IMR-90 (cell line): ENCODE measurements at regions not wholly inside any gene's neighbourhood (a gene's known extent, or its start where the extent isn't known, plus 50 kb on each side); places are given as distances from the start of the nearest gene placed in this dataset.
A peak's percentile ranks its signal among the peaks of the same experiment; 100 is the strongest.

ENCODE experiments used
- ATAC-seq: fragments of 200-7000 bp; cut with Tn5 transposase; 2 replicates; pipeline ENCODE4 v1.9.1; 2020; ENCODE audit warnings: low read depth, mild to moderate bottlenecking, moderate library complexity
- BruUV-seq: library from RNA; stranded (reverse); fragments of 400-500 nt; replicated peaks from 2 replicates; lab custom pipeline; 2021; lab: Mats Ljungman, UMichigan
- CTCF ChIA-PET: fragments of 300-600 bp; formaldehyde crosslinking; extraction: SDS; loops from one replicate; lab custom pipeline; 2021; ENCODE audit warnings: antibody characterized with exemption; lab: Yijun Ruan, JAX
- POLR2A ChIA-PET: fragments of 300-600 bp; sonication (Branson Sonifier 250); formaldehyde crosslinking; loops from one replicate; lab custom pipeline; 2022; ENCODE audit warnings: antibody characterized with exemption; ENCODE audit not compliant: unreplicated experiment; lab: Charles Lee
- DNase-seq: peaks from one replicate; pipeline ENCODE4 v3.0.0; 2013
- H2AFZ ChIP-seq: replicated peaks from 2 replicates; pipeline ENCODE3; 2013; ENCODE audit warnings: low read length, mild to moderate bottlenecking; ENCODE audit not compliant: poor library complexity
- H2AK5ac ChIP-seq: 2 replicates; pipeline ENCODE4 v1.6.1; 2013; ENCODE audit warnings: low read depth, low read length, inconsistent platforms
- H2AK9ac ChIP-seq: replicated peaks from 2 replicates; pipeline ENCODE3; 2013; ENCODE audit warnings: mild to moderate bottlenecking, low read depth, low read length, moderate library complexity; ENCODE audit not compliant: poor library complexity
- H2BK120ac ChIP-seq: 2 replicates; pipeline ENCODE4 v1.6.1; 2013; ENCODE audit warnings: low read depth, low read length, inconsistent platforms
- H2BK15ac ChIP-seq: 3 replicates; pipeline ENCODE4 v1.6.1; 2013; ENCODE audit warnings: low read depth, low read length, inconsistent platforms
- H2BK20ac ChIP-seq: 2 replicates; pipeline ENCODE4 v1.6.1; 2013; ENCODE audit warnings: low read depth, mild to moderate bottlenecking, inconsistent platforms, low read length, moderate library complexity
- H2BK5ac ChIP-seq: 2 replicates; pipeline ENCODE4 v1.6.1; 2013; ENCODE audit warnings: mild to moderate bottlenecking, low read depth, low read length, inconsistent platforms; ENCODE audit not compliant: poor library complexity, severe bottlenecking
- H3K14ac ChIP-seq: replicated peaks from 2 replicates; pipeline ENCODE4 v1.6.1; 2013; ENCODE audit warnings: low read depth, low read length, inconsistent platforms
- H3K18ac ChIP-seq: 2 replicates; pipeline ENCODE4 v1.6.1; 2013; ENCODE audit warnings: low read depth, low read length, control low read depth
- H3K23ac ChIP-seq: 2 replicates; pipeline ENCODE4 v1.6.1; 2013; ENCODE audit warnings: low read depth, low read length, inconsistent platforms
- H3K27ac ChIP-seq: 2 replicates; pipeline ENCODE4 v1.5.1; 2013; ENCODE audit warnings: mild to moderate bottlenecking, control low read depth, low read length; ENCODE audit not compliant: insufficient read depth
- H3K27me3 ChIP-seq: 2 replicates; pipeline ENCODE4 v1.6.1; 2013; ENCODE audit warnings: low read length; ENCODE audit not compliant: control insufficient read depth, insufficient read depth
- H3K36me3 ChIP-seq: 2 replicates; pipeline ENCODE4 v1.6.1; 2013; ENCODE audit warnings: low read length, mixed read lengths; ENCODE audit not compliant: control insufficient read depth, insufficient read depth
- H3K4ac ChIP-seq: 2 replicates; pipeline ENCODE4 v1.6.1; 2013; ENCODE audit warnings: low read depth, low read length, inconsistent platforms
- H3K4me1 ChIP-seq: 2 replicates; pipeline ENCODE4 v1.6.1; 2013; ENCODE audit warnings: low read length, mixed read lengths; ENCODE audit not compliant: control insufficient read depth, insufficient read depth
- H3K4me2 ChIP-seq: 2 replicates; pipeline ENCODE4 v1.6.1; 2013; ENCODE audit warnings: low read depth, mild to moderate bottlenecking, control low read depth, low read length, moderate library complexity
- H3K4me3 ChIP-seq: 2 replicates; pipeline ENCODE4 v1.5.1; 2013; ENCODE audit warnings: low read depth, mild to moderate bottlenecking, control low read depth, low read length, moderate library complexity; ENCODE audit not compliant: insufficient read depth
- H3K56ac ChIP-seq: 2 replicates; pipeline ENCODE4 v1.6.1; 2013; ENCODE audit warnings: low read length, inconsistent platforms; ENCODE audit not compliant: insufficient read depth; ENCODE audit errors: extremely low read depth
- H3K79me1 ChIP-seq, 2 experiments: 2 replicates each; pipeline ENCODE4 v1.6.1; 2013; ENCODE audit warnings: low read length in 2 of 2, inconsistent platforms in 1 of 2, low read depth in 1 of 2
- H3K9ac ChIP-seq: 2 replicates; pipeline ENCODE4 v1.6.1; 2013; ENCODE audit warnings: low read depth, low read length, control low read depth
- H3K9me1 ChIP-seq: 2 replicates; pipeline ENCODE4 v1.6.1; 2013; ENCODE audit warnings: low read length, inconsistent platforms; ENCODE audit not compliant: insufficient read depth
- H3K9me3 ChIP-seq: 2 replicates; pipeline ENCODE4 v1.6.1; 2013; ENCODE audit warnings: low read length; ENCODE audit not compliant: control insufficient read depth, insufficient read depth
- H4K20me1 ChIP-seq: 2 replicates; pipeline ENCODE4 v1.6.1; 2013; ENCODE audit warnings: low read length, inconsistent platforms; ENCODE audit not compliant: insufficient read depth
- H4K5ac ChIP-seq: 2 replicates; pipeline ENCODE4 v1.6.1; 2013; ENCODE audit warnings: mild to moderate bottlenecking, low read depth, low read length, control low read depth
- H4K8ac ChIP-seq, 2 experiments: 2 replicates each; pipeline ENCODE4 v1.6.1; 2013; ENCODE audit warnings: low read depth in 2 of 2, low read length in 2 of 2, control low read depth in 1 of 2, inconsistent platforms in 1 of 2
- H4K91ac ChIP-seq: 2 replicates; pipeline ENCODE4 v1.6.1; 2013; ENCODE audit warnings: low read depth, low read length, inconsistent platforms; ENCODE audit not compliant: insufficient read depth
- BHLHE40 ChIP-seq: fragments of 150-350 bp; IDR thresholded peaks from 2 replicates; pipeline ENCODE4 v1.6.1; 2016; ENCODE audit warnings: mild to moderate bottlenecking, low read depth, low read length
- CEBPB ChIP-seq: IDR thresholded peaks from 2 replicates; pipeline ENCODE4 v1.6.1; 2012; ENCODE audit warnings: low read depth, low read length, improper control_type of control experiment
- CHD1 ChIP-seq: IDR thresholded peaks from 2 replicates; pipeline ENCODE4 v1.6.1; 2012; ENCODE audit warnings: low read depth, low read length, improper control_type of control experiment
- FOS ChIP-seq: fragments of 150-350 bp; IDR thresholded peaks from 2 replicates; pipeline ENCODE4 v1.6.1; 2016; ENCODE audit warnings: low read depth, low read length
- MAFK ChIP-seq: IDR thresholded peaks from 2 replicates; pipeline ENCODE4 v1.6.1; 2012; ENCODE audit warnings: low read depth, low read length, improper control_type of control experiment
- MAZ ChIP-seq: IDR thresholded peaks from 2 replicates; pipeline ENCODE4 v1.6.1; 2012; ENCODE audit warnings: low read depth, mild to moderate bottlenecking, low read length, improper control_type of control experiment, moderate library complexity, borderline replicate concordance
- MXI1 ChIP-seq: IDR thresholded peaks from 2 replicates; pipeline ENCODE4 v1.6.1; 2012; ENCODE audit warnings: low read depth, mild to moderate bottlenecking, low read length, moderate library complexity, borderline replicate concordance
- NFE2L2 ChIP-seq: fragments of 150-350 bp; IDR thresholded peaks from 2 replicates; pipeline ENCODE4 v1.6.1; 2016; ENCODE audit warnings: low read depth, mild to moderate bottlenecking, low read length
- POLR2A ChIP-seq: IDR thresholded peaks from 2 replicates; pipeline ENCODE4 v1.6.1; 2012; ENCODE audit warnings: mild to moderate bottlenecking, low read depth, low read length
- RAD21 ChIP-seq: IDR thresholded peaks from 2 replicates; pipeline ENCODE4 v1.6.1; 2012; ENCODE audit warnings: low read length, improper control_type of control experiment
- RCOR1 ChIP-seq: IDR thresholded peaks from 2 replicates; pipeline ENCODE4 v1.6.1; 2012; ENCODE audit warnings: mild to moderate bottlenecking, low read length, improper control_type of control experiment; ENCODE audit not compliant: insufficient replicate concordance
- RFX5 ChIP-seq: IDR thresholded peaks from 2 replicates; pipeline ENCODE4 v1.8.0; 2012; ENCODE audit warnings: low read depth, mild to moderate bottlenecking, low read length, moderate library complexity
- SMC3 ChIP-seq: fragments of 150-350 bp; IDR thresholded peaks from 2 replicates; pipeline ENCODE4 v1.6.1; 2016; ENCODE audit warnings: low read depth, mild to moderate bottlenecking, antibody characterized with exemption, low read length, moderate library complexity
- WGBS, 2 experiments: methylation state at CpG; one replicate each; pipeline versions ENCODE4 v1.1.5 to v1.1.7; 2013; ENCODE audit warnings: missing lambda C conversion rate in 2 of 2; ENCODE audit not compliant: insufficient read length in 1 of 2; ENCODE audit errors: extremely low coverage in 2 of 2; 5-methylcytosine and 5-hydroxymethylcytosine counted together
- dilution Hi-C: fragments of 300-500 bp; cut with HindIII; formaldehyde crosslinking; loops from one replicate; pipeline ENCODE4 v1.14.3; 2018; ENCODE audit warnings: low sequenced_read_pairs; ENCODE audit not compliant: unreplicated experiment
- in situ Hi-C: fragments of 300-500 bp; cut with MboI; formaldehyde crosslinking; loops from 3 replicates; pipeline ENCODE4 v1.14.3; 2019; ENCODE audit warnings: low sequenced_read_pairs, inconsistent platforms, mixed read lengths
- intact Hi-C: fragments of 100-400 bp; cut with micrococcal nuclease; formaldehyde crosslinking; loops from 2 replicates; pipeline ENCODE4 v1.10.0; 2022
- TF ChIP-seq, protein P1 (sequence below): fragments of 150-350 bp; IDR thresholded peaks from 2 replicates; pipeline ENCODE4 v1.6.1; 2016; ENCODE audit warnings: low read depth, mild to moderate bottlenecking, low read length, moderate library complexity, borderline replicate concordance
- TF ChIP-seq, protein P2 (sequence below): fragments of 150-350 bp; IDR thresholded peaks from 2 replicates; pipeline ENCODE4 v1.6.1; 2017; ENCODE audit warnings: mild to moderate bottlenecking, antibody characterized with exemption, low read length, low read depth
- TF ChIP-seq, protein P3 (sequence below): conservative IDR thresholded peaks from 2 replicates; pipeline ENCODE4 v1.5.1; 2012; ENCODE audit warnings: mild to moderate bottlenecking, low read depth, low read length, improper control_type of control experiment

DNA sequence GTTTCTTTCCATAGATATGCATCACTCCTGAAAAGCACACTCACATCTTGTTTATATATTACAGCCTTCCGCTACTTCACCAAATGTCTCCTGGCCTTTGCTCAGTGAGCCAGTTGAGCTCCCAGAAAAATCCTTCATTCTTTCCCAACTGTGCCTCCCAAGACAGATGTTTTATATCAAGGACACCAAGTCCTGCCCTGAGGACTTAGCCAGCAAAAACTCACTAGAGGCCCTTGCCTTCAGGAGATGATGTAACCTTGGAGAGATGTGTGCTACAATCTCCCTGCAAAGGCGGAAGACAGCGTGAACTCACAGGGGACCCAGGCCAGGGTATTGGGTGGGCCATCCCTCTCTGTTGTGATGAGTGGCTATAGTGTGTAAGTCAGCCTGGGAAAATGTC, 86.1 kb upstream of the CTAGE1 start:
- Histone ChIP-seq H3K4ac (peak overlapping the region; percentile 98), H4K8ac (peak overlapping the region; percentile 82 to 89), H3K36me3 (no peaks in the 10 kb centered on the region), H2BK15ac (peak overlapping the region; percentile 57; the same call in 1 of the 3 replicates), H2AK9ac (peak overlapping the region; percentile 74), H2AFZ (peak overlapping the region; percentile 38), H4K5ac (peak overlapping the region; percentile 88), H3K79me1 (no peaks in the 10 kb centered on the region), H4K91ac (peak overlapping the region; percentile 87), H3K9me3 (no peaks in the 10 kb centered on the region), H4K20me1 (no peaks in the 10 kb centered on the region), H2BK120ac (peak overlapping the region; percentile 97), H3K4me1 (peaks cover 14% of the 10 kb centered on the region), H3K56ac (peak overlapping the region; percentile 79), H3K9me1 (peaks cover 7% of the 10 kb centered on the region), H3K27me3 (no peaks in the 10 kb centered on the region), H2AK5ac (peak overlapping the region; percentile 94), H3K9ac (peak overlapping the region; percentile 34; the same call in 1 of the 2 replicates), H3K18ac (peak overlapping the region; percentile 96), H3K4me3 (no peak overlapping the region), H3K14ac (peak overlapping the region; percentile 96), H2BK20ac (peak overlapping the region; percentile 91), H3K27ac (peak overlapping the region; percentile 93), H3K4me2 (peak overlapping the region; percentile 17), H3K23ac (peak overlapping the region; percentile 92), H2BK5ac (peak overlapping the region; percentile 87)
- ChIA-PET CTCF (interaction anchor here (1.3 kb wide), 1 partner anchor 37 kb away, joined by 3 read pairs; no protein-coding TSS in a partner anchor), POLR2A (no interaction called here)
- ATAC-seq (peak; percentile 87), DNase-seq (peak; percentile 97)
- no CpG with 5 or more reads among the region's 3 CpGs for WGBS, 2 experiments
- in situ Hi-C loops (no loop called here), dilution Hi-C loops (no loop called here), intact Hi-C loops (loop anchor here (2.0 to 5.0 kb wide), 2 partner anchors 37 to 157 kb away; no protein-coding TSS in a partner anchor)
- TF ChIP-seq CHD1 (no peak), FOS (peak; percentile 28; the same call in 1 of the 2 replicates), MXI1 (no peak), BHLHE40 (0 out of 2 replicates have a peak, but pooled peaks have one; percentile 15), RCOR1 (no peak), RFX5 (no peak), SMC3 (no peak), MAFK (no peak), NFE2L2 (no peak; the same call in 1 of the 2 replicates), RAD21 (no peak), POLR2A (no peak), CEBPB (peak; percentile 77), MAZ (no peak)
- TF ChIP-seq, protein P1, sequence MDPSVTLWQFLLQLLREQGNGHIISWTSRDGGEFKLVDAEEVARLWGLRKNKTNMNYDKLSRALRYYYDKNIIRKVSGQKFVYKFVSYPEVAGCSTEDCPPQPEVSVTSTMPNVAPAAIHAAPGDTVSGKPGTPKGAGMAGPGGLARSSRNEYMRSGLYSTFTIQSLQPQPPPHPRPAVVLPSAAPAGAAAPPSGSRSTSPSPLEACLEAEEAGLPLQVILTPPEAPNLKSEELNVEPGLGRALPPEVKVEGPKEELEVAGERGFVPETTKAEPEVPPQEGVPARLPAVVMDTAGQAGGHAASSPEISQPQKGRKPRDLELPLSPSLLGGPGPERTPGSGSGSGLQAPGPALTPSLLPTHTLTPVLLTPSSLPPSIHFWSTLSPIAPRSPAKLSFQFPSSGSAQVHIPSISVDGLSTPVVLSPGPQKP, result no peak
- TF ChIP-seq, protein P2, sequence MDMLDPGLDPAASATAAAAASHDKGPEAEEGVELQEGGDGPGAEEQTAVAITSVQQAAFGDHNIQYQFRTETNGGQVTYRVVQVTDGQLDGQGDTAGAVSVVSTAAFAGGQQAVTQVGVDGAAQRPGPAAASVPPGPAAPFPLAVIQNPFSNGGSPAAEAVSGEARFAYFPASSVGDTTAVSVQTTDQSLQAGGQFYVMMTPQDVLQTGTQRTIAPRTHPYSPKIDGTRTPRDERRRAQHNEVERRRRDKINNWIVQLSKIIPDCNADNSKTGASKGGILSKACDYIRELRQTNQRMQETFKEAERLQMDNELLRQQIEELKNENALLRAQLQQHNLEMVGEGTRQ, result no peak
- TF ChIP-seq, protein P3, sequence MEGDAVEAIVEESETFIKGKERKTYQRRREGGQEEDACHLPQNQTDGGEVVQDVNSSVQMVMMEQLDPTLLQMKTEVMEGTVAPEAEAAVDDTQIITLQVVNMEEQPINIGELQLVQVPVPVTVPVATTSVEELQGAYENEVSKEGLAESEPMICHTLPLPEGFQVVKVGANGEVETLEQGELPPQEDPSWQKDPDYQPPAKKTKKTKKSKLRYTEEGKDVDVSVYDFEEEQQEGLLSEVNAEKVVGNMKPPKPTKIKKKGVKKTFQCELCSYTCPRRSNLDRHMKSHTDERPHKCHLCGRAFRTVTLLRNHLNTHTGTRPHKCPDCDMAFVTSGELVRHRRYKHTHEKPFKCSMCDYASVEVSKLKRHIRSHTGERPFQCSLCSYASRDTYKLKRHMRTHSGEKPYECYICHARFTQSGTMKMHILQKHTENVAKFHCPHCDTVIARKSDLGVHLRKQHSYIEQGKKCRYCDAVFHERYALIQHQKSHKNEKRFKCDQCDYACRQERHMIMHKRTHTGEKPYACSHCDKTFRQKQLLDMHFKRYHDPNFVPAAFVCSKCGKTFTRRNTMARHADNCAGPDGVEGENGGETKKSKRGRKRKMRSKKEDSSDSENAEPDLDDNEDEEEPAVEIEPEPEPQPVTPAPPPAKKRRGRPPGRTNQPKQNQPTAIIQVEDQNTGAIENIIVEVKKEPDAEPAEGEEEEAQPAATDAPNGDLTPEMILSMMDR, result no peak
- no TSS peak for BruUV-seq
